ENCODE measurements at regions not wholly inside any gene's neighbourhood (a gene's known extent, or its start where the extent isn't known, plus 50 kb on each side); places are given as distances from the start of the nearest gene placed in this dataset.

DNA sequence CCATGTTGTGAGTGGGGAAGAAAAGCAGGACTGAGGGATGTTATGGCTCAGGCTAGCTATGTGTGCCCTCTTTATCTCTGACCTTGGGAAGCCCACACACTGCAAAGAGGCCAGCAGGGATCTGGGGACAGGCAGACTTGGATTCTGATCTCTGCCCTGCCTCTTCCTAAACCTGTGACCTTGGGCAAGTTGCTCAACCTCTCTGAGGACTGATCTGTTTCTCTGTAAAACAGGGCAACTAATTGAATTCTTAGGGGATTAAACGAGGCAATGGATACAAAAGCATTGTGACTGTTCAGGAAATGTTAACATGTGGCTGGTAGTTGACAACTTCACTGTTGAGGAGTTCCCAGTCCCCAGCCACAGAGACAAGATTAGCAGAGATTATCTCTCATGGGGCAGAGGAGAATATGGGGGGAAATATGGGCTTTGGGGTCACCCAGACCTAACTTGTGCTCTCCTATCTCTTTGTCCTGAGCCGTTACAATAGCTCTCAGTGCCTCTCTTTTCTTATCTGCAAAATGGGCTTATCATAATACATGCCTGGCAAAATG, 184.7 kb upstream of the GLI2 start (continued):
- TF ChIP-seq, protein P1, sequence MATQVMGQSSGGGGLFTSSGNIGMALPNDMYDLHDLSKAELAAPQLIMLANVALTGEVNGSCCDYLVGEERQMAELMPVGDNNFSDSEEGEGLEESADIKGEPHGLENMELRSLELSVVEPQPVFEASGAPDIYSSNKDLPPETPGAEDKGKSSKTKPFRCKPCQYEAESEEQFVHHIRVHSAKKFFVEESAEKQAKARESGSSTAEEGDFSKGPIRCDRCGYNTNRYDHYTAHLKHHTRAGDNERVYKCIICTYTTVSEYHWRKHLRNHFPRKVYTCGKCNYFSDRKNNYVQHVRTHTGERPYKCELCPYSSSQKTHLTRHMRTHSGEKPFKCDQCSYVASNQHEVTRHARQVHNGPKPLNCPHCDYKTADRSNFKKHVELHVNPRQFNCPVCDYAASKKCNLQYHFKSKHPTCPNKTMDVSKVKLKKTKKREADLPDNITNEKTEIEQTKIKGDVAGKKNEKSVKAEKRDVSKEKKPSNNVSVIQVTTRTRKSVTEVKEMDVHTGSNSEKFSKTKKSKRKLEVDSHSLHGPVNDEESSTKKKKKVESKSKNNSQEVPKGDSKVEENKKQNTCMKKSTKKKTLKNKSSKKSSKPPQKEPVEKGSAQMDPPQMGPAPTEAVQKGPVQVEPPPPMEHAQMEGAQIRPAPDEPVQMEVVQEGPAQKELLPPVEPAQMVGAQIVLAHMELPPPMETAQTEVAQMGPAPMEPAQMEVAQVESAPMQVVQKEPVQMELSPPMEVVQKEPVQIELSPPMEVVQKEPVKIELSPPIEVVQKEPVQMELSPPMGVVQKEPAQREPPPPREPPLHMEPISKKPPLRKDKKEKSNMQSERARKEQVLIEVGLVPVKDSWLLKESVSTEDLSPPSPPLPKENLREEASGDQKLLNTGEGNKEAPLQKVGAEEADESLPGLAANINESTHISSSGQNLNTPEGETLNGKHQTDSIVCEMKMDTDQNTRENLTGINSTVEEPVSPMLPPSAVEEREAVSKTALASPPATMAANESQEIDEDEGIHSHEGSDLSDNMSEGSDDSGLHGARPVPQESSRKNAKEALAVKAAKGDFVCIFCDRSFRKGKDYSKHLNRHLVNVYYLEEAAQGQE (IDR thresholded peaks at IDR 0.05; ENCODE audit: borderline replicate concordance in 1 of 2, low read depth in 1 of 2, low read length in 2 of 2), result peak in 1 of 2 experiments; percentile 46; a peak in 1 of 4 replicates
- TF ChIP-seq, protein P2, sequence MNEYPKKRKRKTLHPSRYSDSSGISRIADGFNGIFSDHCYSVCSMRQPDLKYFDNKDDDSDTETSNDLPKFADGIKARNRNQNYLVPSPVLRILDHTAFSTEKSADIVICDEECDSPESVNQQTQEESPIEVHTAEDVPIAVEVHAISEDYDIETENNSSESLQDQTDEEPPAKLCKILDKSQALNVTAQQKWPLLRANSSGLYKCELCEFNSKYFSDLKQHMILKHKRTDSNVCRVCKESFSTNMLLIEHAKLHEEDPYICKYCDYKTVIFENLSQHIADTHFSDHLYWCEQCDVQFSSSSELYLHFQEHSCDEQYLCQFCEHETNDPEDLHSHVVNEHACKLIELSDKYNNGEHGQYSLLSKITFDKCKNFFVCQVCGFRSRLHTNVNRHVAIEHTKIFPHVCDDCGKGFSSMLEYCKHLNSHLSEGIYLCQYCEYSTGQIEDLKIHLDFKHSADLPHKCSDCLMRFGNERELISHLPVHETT (CRISPR knock-in tag; conservative IDR thresholded peaks at IDR 0.05), result peak; percentile 85; the same call in 1 of the 2 replicates
- TF ChIP-seq PHF20 (CRISPR knock-in tag; IDR thresholded peaks at IDR 0.05), result no peak; the same call in 1 of the 2 replicates
- TF ChIP-seq, protein P3, sequence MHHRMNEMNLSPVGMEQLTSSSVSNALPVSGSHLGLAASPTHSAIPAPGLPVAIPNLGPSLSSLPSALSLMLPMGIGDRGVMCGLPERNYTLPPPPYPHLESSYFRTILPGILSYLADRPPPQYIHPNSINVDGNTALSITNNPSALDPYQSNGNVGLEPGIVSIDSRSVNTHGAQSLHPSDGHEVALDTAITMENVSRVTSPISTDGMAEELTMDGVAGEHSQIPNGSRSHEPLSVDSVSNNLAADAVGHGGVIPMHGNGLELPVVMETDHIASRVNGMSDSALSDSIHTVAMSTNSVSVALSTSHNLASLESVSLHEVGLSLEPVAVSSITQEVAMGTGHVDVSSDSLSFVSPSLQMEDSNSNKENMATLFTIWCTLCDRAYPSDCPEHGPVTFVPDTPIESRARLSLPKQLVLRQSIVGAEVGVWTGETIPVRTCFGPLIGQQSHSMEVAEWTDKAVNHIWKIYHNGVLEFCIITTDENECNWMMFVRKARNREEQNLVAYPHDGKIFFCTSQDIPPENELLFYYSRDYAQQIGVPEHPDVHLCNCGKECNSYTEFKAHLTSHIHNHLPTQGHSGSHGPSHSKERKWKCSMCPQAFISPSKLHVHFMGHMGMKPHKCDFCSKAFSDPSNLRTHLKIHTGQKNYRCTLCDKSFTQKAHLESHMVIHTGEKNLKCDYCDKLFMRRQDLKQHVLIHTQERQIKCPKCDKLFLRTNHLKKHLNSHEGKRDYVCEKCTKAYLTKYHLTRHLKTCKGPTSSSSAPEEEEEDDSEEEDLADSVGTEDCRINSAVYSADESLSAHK (CRISPR knock-in tag; IDR thresholded peaks at IDR 0.05; ENCODE audit: borderline replicate concordance), result no peak
- TF ChIP-seq, protein P4, sequence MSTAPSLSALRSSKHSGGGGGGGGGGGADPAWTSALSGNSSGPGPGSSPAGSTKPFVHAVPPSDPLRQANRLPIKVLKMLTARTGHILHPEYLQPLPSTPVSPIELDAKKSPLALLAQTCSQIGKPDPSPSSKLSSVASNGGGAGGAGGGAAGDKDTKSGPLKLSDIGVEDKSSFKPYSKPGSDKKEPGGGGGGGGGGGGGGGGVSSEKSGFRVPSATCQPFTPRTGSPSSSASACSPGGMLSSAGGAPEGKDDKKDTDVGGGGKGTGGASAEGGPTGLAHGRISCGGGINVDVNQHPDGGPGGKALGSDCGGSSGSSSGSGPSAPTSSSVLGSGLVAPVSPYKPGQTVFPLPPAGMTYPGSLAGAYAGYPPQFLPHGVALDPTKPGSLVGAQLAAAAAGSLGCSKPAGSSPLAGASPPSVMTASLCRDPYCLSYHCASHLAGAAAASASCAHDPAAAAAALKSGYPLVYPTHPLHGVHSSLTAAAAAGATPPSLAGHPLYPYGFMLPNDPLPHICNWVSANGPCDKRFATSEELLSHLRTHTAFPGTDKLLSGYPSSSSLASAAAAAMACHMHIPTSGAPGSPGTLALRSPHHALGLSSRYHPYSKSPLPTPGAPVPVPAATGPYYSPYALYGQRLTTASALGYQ (CRISPR knock-in tag; IDR thresholded peaks at IDR 0.05), result peak; percentile 85
- peak; percentile 81; the same call in 1 of the 2 replicates for TF ChIP-seq ZNF335 (CRISPR knock-in tag; IDR thresholded peaks at IDR 0.05)
- TF ChIP-seq NFE2 (CRISPR knock-in tag; IDR thresholded peaks at IDR 0.05), result no peak
- TF ChIP-seq ZNF256 (CRISPR knock-in tag; conservative IDR thresholded peaks at IDR 0.05), result peak; percentile 81; the same call in 1 of the 2 replicates
- peak; percentile 59; the same call in 1 of the 2 replicates for TF ChIP-seq CCDC6 (CRISPR knock-in tag; IDR thresholded peaks at IDR 0.05)
- TF ChIP-seq, protein P5, sequence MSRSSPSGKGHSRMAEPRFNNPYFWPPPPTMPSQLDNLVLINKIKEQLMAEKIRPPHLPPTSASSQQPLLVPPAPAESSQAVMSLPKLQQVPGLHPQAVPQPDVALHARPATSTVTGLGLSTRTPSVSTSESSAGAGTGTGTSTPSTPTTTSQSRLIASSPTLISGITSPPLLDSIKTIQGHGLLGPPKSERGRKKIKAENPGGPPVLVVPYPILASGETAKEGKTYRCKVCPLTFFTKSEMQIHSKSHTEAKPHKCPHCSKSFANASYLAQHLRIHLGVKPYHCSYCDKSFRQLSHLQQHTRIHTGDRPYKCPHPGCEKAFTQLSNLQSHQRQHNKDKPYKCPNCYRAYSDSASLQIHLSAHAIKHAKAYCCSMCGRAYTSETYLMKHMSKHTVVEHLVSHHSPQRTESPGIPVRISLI (CRISPR knock-in tag; IDR thresholded peaks at IDR 0.05; ENCODE audit: borderline replicate concordance), result 0 out of 2 replicates have a peak, but pooled peaks have one; percentile 35
- no peak for TF ChIP-seq RBFOX2 (IDR thresholded peaks at IDR 0.05; ENCODE audit: low read depth, low read length)
- peak; percentile 91; the same call in 1 of the 2 replicates for TF ChIP-seq FOXJ3 (CRISPR knock-in tag; IDR thresholded peaks at IDR 0.05; ENCODE audit: borderline replicate concordance)
- TF ChIP-seq, protein P6, sequence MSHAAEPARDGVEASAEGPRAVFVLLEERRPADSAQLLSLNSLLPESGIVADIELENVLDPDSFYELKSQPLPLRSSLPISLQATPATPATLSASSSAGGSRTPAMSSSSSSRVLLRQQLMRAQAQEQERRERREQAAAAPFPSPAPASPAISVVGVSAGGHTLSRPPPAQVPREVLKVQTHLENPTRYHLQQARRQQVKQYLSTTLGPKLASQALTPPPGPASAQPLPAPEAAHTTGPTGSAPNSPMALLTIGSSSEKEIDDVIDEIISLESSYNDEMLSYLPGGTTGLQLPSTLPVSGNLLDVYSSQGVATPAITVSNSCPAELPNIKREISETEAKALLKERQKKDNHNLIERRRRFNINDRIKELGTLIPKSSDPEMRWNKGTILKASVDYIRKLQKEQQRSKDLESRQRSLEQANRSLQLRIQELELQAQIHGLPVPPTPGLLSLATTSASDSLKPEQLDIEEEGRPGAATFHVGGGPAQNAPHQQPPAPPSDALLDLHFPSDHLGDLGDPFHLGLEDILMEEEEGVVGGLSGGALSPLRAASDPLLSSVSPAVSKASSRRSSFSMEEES (CRISPR knock-in tag; IDR thresholded peaks at IDR 0.05), result peak; percentile 81
- peak; percentile 67; the same call in 1 of the 2 replicates for TF ChIP-seq ZSCAN22 (CRISPR knock-in tag; IDR thresholded peaks at IDR 0.05)
- peak; percentile 91 for TF ChIP-seq HMG20A (CRISPR knock-in tag; IDR thresholded peaks at IDR 0.05; ENCODE audit: borderline replicate concordance)
- TF ChIP-seq MAF1 (CRISPR knock-in tag; IDR thresholded peaks at IDR 0.05; ENCODE audit: borderline replicate concordance), result no peak
